GM18867 (cell line): ENCODE measurements at regions not wholly inside any gene's neighbourhood (a gene's known extent, or its start where the extent isn't known, plus 50 kb on each side); places are given as distances from the start of the nearest gene placed in this dataset.

Experiments used
- ATAC-seq: cut with Tn5 transposase; IDR thresholded peaks from one replicate; pipeline ENCODE4 v1.9.1; 2021; ENCODE audit warnings: mild to moderate bottlenecking, moderate library complexity; ENCODE audit not compliant: unreplicated experiment

GRCh38 chr2:121955426-121955825, 200.0 kb downstream of the TSN start:
- ATAC-seq = no peak

GRCh38 chr2:121955872-121956271, 200.4 kb downstream of the TSN start:
- ATAC-seq = no peak

GRCh38 chr2:121960251-121960650, 204.8 kb downstream of the TSN start:
- peak; percentile 97 for ATAC-seq

- ATAC-seq = peak; percentile 38
Observed at GRCh38 chr2:121961761-121962160, 206.3 kb downstream of the TSN start.

- ATAC-seq = no peak
Observed at GRCh38 chr2:121965661-121966060, 210.2 kb downstream of the TSN start.

- ATAC-seq = no peak
Observed at GRCh38 chr2:121966663-121967062, 211.2 kb downstream of the TSN start.

- ATAC-seq = no peak
Observed at GRCh38 chr2:121969166-121969565, 213.7 kb downstream of the TSN start.

- no peak for ATAC-seq
Observed at GRCh38 chr2:121969766-121970639, 214.6 kb downstream of the TSN start.

GRCh38 chr2:121972203-121972602, 216.8 kb downstream of the TSN start:
- ATAC-seq = no peak

GRCh38 chr2:121974897-121975661, 219.6 kb downstream of the TSN start:
- peak; percentile 95 for ATAC-seq

GRCh38 chr2:121976926-121977325, 221.5 kb downstream of the TSN start:
- ATAC-seq = no peak

GRCh38 chr2:121977326-121977725, 221.9 kb downstream of the TSN start:
- no peak for ATAC-seq

GRCh38 chr2:121992700-121993099, 237.2 kb downstream of the TSN start:
- no peak for ATAC-seq

- ATAC-seq = no peak
Observed at GRCh38 chr2:121993682-121994081, 238.2 kb downstream of the TSN start.

GRCh38 chr2:121994238-121995206, 239.1 kb downstream of the TSN start:
- peak; percentile 82 for ATAC-seq

GRCh38 chr2:121998751-121999150, 243.3 kb downstream of the TSN start:
- no peak for ATAC-seq

GRCh38 chr2:121999264-121999663, 243.8 kb downstream of the TSN start:
- ATAC-seq = no peak

GRCh38 chr2:122000556-122001340, 245.3 kb downstream of the TSN start:
- ATAC-seq = no peak

GRCh38 chr2:122001441-122001874, 246.0 kb downstream of the TSN start:
- no peak for ATAC-seq
